EL (cell line): ENCODE measurements at regions not wholly inside any gene's neighbourhood (a gene's known extent, or its start where the extent isn't known, plus 50 kb on each side); places are given as distances from the start of the nearest gene placed in this dataset.
"Not testable (repeated sequence)": the region's sequence is repeated elsewhere in the genome, so short reads cannot be mapped to it uniquely, and the experiment has no call there.

ENCODE experiments used
- DNase-seq: peaks from one replicate; pipeline ENCODE4 v3.0.0-alpha.2; 2016

DNA sequence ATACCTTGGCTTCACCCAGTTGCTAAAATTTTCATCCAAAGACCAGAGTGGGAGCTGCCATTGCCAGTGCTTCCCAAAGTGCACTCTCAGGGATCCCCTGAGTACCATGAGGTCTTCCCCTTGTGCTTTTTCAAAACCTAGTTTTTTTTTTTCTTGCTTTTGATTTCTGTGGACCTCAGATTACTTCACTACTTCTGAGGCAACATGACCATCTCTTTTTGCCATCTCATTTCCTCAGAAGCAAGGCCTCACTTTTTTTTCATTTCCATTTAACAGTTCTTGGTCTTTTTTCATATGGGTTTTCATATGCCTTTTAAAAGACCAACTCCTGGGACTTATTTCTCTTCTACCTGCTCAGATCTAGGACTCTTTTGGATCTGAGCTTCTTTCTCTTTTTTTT is 64.1 kb upstream of the MMS22L start:
- DNase-seq, result no peak

DNA sequence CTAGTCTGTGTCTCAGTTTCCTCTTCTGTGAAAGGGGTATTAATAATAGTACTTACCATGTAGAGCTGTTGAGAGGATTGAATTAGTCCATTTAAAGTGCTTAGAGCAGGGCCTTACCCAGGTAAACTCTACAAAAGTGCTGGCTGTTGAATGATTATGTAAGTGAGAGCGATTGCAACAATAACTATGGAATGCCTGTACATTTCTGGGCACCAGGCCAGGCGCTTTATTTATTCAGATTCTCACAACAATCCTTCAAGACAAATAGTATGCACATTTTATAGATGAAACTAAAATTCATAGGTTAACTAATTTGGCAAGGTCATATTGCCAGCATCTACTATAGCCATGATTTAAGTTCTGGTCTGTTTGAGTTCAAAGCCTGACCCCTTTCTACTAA is 78.3 kb upstream of the MMS22L start:
- DNase-seq, result peak; percentile 47

DNA sequence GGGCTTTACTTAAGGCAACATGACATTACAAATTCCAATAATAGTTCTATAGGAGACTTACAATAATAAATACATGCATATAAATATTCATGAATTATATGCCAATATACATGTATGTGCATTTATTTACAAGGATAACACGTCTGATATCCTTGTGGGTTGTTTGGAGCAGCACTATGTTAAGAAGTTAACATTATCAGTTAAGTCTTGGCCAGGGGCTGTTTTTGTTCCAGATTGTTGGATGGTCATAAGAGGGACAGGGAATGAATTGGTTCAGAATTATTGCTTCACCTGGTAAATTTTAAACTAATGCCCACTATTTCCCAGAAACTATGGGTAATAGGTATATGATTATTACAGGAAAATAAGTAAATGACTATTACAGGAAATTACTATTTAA is 81.3 kb upstream of the MMS22L start:
- no peak for DNase-seq

DNA sequence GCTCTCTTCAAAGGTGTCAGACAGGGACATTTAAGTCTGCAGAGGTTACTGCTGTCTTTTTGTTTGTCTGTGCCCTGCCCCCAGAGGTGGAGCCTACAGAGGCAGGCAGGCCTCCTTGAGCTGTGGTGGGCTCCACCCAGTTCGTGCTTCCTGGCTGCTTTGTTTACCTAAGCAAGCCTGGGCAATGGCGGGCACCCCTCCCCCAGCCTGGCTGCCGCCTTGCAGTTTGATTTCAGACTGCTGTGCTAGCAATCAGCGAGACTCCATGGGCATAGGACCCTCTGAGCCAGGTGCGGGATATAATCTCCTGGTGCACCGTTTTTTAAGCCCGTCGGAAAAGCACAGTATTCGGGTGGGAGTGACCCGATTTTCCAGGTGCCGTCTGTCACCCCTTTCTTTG is 99.1 kb upstream of the MMS22L start:
- DNase-seq, result not testable (repeated sequence)

DNA sequence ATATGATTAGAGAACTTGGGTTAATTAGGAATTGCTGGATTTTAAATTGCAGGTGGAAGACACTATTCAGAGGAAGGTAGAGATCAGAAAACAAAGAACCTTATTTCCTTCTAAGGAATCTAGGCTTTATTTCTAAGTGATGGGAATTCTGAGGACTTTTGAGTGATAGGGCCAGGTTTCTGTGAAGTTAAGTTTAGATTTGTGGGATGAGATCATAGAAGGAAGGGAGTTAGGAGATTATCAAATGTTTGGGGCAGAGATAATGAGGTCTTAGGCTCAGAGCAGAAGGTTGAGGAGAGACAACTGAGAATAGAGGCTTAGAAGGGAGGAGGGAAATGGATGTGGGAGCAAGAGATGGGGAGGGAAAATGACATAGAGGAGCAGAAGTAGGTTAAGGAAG is 109.7 kb upstream of the MMS22L start:
- no peak for DNase-seq

DNA sequence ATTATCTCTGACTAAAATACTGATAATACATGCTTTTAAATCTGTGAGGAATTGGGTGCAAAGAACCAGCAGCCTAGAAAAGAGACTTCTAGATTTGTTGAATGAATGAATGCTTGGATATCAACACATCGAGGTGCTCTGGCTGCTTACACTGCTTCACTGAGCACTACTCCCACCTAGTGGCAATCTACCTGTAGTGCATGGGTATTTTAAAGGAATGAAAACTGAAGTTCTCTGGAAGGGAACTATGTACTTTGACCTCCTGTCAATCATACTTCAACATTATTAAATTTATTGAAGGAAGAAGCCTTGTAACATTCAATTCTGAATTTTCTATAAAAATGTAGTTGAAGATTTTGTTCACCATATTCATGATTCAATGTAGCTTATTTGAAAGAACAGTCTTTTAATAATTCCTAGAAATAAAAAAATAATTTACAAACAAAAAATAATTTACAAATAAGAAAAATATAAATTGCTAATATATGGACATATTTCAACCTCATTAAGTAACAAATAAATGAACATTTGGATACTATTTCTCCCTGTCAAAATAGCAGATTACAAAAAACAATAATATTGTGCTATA is 111.2 kb upstream of the MMS22L start:
- peak; percentile 60 for DNase-seq

DNA sequence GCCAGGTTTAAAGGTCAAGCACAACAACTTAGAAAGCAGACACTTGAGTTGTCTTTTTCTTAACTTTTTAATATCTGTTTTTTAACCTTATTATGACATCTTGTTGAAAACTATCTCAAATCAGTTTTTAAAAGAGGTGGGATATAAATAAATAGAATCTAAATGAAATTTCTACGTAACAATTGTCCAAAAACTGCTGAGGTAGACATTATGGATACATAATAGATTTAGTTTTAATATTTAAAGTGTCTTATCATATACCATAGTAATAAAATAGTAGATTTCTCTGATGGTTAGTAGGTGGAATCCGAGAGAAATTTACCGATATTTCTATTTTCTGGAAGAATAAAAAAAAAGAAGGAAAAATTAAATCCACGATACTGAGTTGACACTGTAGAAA is 113.9 kb upstream of the MMS22L start:
- DNase-seq, result no peak

DNA sequence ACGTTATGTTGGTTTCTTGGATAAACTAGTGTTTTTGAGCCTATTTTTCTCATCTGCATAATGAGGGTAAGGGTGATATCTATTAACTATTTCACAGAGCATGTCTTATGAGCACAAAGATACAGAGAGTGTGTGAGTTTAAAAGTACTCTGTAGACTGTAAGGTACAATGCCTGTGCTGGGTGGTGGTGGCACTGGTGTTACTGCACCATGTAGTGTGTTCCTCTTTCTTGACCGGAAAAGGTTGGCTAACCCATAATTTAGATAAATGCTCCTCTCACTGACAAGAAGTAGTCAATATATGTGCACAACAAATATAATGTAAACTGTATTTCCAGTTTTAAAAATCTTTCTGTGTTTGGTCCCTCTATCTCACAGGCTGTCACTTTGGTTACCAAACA is 116.2 kb upstream of the MMS22L start:
- no peak for DNase-seq

DNA sequence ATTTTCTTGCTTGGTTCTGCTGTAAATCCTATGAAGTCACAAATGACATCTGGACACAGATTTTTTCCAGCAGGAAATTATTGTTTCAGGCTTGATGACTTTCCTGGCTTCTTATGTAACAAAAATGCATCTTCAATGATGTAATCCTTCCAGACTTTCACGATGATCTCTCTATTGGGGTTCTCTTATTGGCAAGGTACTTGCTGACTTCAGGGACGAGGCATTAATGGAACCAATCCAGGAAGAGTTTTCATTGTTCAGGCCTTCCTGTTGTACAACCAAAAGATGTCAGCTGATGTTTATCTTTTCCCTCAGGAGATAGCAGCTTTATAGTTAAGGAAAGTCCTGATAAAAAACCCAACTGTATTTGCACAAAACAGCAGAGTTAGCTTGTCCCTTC is 118.5 kb upstream of the MMS22L start:
- DNase-seq, result peak; percentile 57

DNA sequence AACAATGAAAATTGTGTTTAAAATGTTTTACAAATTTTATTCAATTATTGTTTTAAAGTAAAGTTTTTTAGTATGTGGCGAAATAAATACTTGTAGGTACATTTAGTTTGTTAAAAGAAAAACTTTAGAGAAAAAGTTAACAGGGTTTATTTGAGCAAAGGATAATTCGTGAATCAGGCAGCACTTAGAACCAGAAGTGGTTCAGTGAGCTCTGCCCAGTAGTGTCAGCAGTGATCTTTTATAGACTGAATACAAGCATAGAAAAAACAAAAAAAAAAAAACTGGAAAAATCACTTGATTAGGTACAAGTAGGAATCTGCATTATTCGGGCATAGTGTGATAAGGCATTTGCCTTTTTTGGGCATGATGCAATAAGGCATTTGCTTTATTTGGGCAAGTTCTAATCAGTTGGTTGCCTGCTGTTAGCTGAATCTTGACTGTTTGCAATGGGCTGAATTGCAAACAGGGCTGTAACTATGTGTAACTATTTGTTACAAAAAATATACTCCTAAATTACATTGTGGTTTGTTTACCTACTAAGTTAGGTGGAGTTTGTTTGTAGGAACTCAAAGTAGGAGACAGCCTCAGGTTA is 122.9 kb upstream of the MMS22L start:
- no peak for DNase-seq

DNA sequence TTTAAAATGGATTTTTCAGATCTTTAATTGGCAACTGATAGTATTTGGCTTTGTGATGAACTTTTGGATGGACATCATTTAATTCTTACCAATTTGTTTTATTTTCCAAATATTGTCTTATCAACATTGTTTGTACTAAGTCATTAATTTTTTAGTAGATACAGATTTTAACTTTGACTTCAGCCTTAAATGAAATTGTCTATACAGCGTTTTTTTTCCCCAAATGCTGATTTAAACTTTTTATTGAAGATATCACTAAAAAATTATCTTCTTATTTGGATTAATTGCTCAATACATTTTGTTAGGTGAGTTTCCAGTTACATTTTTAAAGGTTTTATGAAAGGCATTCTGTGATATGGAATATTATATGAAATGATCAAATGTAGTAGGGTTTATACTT is 123.6 kb upstream of the MMS22L start:
- no peak for DNase-seq

DNA sequence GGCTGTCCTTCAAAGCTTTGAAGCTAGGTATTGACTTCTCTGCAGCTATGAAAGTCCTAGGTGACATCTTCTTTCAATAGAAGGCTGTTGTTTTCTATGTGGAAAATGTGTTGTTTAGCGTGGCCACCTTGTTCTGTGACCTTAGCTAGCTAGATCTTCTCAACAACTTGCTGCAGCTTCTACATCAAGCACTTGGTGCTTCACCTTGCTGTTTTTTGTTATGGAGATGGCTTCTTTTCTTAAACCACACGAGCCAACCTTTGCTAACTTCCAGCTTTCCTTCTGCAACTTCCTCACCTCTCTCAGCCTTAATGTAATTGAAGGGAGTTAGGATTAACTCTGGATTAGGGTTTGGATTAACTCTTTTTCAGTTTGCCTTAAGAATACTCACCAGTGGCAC is 128.6 kb upstream of the MMS22L start:
- no peak for DNase-seq

DNA sequence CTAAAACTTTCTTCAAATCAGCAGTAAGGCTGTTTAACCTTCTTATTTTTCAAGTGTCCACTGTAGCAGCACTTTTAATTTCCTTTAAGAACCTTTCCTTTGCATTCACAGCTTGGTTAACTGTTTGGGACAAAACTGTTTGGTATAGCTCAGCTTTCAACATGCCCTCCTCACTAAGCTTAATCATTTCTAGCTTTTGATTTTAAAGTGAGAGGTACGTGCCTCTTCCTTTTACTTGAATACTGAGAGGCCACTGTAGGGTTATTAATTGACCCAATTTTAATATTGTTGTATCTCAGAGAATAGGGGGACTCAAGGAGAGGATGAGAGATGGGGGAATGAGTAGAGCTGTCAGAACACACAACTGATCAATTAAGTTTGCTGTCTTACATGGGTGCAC is 129.5 kb upstream of the MMS22L start:
- no peak for DNase-seq

DNA sequence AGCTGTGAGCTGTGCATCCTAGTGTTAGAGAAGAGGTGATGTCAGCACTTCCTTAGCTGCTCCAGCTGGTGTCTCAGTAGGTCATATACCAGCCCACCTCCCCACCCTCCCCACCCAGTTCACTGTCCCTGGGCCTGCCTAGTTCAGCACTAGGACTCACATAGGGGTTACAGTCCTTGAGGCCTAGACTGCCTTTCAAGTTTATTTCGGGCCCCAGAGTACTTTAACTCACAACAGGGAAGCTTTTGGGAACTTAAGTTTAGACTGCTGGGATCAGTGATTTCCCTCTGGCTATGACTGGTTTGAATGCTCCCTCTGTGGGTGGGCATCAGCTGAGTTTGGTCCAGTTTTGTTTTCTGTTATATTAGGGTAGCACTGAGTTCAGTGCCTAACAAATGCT is 139.2 kb upstream of the MMS22L start:
- no peak for DNase-seq

DNA sequence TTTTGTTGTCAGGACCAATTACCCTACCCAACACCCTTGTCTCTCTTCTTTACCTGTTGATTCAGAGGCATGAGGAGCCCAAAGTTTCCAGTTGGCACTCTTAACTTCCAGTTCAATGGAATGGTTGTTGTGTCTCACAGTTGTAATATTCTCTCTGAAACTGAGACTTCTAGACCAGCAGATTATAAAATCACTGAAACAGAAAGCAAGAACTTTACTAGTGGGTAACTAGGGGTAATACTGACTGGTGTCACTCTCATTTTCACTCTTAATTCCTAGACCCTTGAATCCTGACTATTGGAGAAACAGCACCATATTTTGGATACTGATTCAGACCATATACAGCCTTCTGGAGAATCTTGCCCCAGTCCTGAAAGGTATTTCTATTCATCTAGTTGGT is 140.2 kb upstream of the MMS22L start:
- no peak for DNase-seq

DNA sequence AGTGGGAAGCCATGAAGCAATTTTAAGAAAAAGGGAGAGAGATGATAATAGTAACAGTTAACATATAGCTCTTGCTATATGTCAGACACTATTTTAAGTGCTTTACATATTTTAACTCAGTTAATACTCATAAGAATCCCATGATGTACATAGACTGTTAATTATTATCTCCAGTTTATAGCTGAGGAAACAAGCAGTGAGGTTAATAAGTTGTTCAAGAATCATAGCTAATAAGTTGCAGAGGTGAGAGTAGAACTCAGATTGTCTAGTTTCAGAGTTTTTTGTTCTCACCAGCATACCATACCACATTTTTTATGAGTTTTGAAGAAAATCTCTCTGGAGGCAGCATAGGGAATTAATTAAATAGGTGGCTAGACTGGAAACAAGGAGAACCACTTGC is 144.6 kb upstream of the MMS22L start:
- no peak for DNase-seq

DNA sequence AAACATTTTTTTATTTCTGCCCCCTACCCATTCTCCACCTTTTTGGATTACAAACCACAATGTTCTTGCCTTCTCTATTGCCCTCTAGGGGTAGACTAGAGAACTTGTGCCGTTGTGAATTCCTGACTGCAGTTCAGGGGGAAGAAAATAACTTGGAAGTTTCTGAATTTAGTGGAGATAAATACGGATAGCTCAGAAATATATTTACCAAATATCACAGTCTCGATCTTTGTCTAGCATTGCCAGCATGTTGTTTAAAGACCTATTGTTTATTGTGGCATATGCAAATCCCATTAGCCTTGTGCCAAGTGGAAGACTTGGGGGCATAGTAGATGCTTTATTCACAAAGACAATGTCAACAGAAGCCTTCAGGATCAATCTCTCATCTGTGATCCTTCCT is 154.1 kb upstream of the MMS22L start:
- peak; percentile 13 for DNase-seq

DNA sequence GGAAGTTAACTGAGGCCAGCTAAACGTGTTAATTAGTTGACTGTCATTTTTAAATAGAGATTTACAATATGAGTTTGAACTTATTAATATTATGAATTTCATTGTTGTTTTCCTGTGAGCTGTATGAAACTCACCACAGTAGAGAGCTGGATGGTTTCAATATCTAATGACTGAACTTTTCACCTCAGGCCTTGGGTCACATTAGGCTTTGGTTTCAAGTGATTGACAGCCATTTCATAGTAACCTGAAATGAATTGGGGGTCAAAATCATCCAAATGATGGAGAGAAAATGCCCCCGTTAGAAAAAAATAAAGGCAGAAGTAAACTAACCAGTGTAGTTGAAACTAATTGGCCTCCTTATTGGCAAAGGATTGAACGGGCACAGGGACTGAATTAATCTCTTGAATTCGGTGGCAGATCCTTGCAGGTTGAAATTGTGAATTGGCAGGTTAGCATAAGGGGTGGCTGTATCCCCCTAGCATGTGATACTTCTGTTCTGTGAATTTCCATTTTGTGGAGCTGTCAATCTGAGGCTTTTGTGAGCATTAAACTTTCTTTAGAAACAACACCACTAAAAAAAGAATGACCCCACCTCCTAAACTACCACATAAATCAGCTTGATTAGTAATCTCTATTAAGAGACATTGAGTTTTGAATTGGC is 155.1 kb upstream of the MMS22L start:
- DNase-seq, result no peak

DNA sequence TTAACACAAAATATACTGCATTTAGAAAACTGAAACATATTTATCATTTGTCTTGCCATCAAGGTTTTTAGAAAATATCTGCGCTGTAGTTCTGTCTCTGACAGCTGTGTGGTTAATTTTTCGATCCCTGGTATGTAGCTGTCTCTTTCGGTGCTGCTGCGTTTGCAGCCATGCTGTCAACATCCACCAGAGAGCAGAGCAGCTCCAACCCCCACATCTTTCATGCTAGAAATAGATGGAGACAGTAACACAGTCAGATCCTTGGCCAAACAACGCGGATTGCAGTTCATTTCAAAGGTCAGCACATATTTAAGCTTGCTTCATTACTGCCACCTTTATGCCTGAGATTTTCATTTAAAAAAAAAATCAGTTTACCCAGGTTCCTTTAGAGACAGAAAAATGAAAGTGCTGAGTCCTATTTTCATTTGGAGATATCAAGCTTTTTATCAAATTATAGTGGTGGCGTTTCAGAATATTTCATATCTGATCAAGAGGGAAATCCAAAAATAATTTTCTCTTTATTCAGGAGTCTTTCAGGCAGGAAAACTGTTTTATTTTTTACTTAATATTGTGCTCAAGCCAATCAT is 157.7 kb upstream of the MMS22L start:
- DNase-seq, result peak; percentile 18

DNA sequence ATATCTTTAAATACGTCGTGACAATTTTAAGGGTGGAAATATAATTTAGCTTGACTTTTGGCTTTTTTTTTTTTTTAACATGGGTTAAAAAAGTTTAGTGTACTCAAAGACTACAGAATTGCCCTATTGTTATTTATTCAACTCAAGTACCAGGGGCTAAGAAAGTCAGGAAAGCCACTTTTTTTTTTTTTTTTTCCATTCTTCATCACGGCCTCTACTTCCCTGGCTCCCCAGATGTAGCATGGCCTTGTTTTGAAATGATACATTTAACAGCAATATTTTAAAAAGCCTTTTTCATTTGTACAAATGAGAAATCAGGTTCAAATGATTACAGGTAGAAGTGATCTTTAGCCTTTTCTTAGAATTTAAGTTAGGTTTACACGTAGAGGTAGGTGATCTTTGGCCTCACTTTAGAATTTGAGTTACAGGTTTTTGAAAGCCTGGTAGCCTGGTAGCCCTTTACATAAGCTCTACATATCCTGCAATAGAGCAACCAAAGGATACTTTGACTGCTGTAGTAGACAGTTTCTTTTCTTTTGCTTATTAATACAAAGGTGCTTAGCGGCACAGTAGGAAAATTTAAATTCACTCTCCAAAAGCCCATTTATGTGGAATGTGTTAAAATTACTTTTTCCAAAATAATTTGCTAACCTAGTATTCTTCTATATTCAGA is 160.5 kb upstream of the MMS22L start:
- no peak for DNase-seq

DNA sequence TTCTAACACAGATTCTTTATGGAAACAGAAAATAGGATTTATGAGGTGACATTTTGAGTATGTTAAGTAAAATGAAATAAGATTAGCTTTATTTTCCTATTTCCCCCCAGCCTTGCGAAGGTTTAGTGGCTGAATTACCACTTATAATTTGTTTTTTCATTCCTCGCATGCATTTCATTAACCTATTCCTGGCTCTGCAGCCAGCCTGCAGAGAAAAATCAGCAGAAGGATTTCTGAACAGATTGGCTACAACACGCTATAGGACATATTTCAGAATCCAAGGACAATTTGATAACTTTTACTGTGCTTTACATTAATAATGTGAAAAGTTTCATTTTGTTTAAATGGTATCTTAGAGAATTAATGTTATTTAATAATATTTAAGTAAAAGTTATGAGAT is 162.4 kb upstream of the MMS22L start:
- no peak for DNase-seq

DNA sequence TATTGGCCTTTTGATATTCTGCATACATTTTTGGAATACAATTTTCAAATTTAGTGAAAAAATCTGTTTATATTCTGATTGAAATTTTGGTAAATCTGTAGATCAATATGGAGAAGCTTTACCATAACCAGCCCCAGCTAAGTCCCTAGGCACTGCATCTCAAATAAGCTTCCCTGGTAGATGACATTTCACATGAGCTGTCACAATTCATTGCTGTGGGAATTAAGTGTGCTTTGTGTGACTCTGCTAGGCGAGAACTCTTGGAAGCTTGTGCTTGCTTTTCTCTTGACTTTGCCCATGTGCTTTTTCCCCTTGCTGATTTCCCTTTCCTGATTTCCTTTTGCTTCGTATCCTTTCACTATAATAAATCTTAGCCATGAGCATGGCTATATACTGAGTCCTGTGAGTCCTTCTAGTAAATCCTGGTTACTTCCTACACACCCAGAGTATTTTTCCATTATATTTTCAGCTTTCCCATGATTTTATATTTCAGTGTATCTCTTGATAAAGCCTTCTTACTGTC is 166.5 kb upstream of the MMS22L start:
- no peak for DNase-seq

DNA sequence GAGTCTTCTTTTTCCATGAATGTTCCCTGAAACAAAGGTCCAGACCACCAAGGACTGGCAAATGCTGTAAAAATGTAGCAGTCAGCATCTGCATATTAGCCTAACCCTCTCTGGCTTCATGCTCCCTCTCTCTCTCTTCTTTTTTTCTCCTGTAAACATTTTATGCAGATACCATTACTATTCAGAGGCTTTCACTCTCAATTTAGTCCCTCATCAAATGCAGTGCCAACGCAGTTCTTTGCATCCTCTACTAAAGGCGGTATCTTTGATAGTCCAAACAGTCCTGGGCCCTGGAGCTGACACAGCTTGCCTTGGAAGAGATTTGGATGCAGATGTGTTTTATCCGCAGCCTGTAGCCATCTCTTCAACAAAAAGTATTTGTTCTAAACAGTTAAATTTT is 167.1 kb upstream of the MMS22L start:
- no peak for DNase-seq

DNA sequence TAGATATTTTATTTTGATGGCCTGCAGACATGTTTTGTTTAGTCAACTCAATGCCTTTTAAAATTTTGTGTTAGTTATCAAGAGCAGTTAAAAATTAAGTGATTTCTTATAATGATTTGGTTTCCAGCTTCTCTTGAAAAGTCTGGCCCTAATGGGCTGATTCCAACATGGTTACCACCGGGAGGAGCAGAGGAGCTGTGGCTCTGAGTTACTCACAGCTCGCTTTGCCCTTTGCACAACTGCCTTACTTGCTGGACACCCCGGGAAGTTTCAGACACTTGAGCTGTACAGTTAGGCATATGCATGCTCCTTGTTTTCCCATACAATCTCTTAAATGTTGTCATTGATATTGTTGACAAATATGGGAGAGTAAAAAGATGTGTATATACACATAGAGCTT is 173.1 kb upstream of the MMS22L start:
- DNase-seq, result no peak
